ENCODE measurements at regions not wholly inside any gene's neighbourhood (a gene's known extent, or its start where the extent isn't known, plus 50 kb on each side); places are given as distances from the start of the nearest gene placed in this dataset.

GRCh38 chr7:49245062-49245461 is 320.7 kb downstream of the CDC14C start:
- H3K9ac ChIP-seq (ENCODE audit: low read depth in 1 of 2, low read length in 2 of 2): no peak overlapping the region
- 37% methylated on average over 3 of the region's 3 CpGs for WGBS
- no peaks in the 10 kb centered on the region for H3K36me3 ChIP-seq (ENCODE audit: control insufficient read depth in 4 of 4, insufficient read depth in 3 of 4, low read depth in 1 of 4, low read length in 3 of 4)
- no peak for DNase-seq (ENCODE audit: low spot score)
- peaks cover 0 to 3% (median 0%) of the 10 kb centered on the region in 4 donors for H3K27me3 ChIP-seq (ENCODE audit: control insufficient read depth in 4 of 4, insufficient read depth in 4 of 4, low read length in 3 of 4)
- H3K4me1 ChIP-seq (ENCODE audit: control insufficient read depth in 4 of 4, insufficient read depth in 4 of 4, low read length in 3 of 4): no peaks in the 10 kb centered on the region
- no peak overlapping the region for H3K4me3 ChIP-seq (ENCODE audit: low read depth in 1 of 3, low read length in 3 of 3)
- H3K9me3 ChIP-seq (ENCODE audit: control insufficient read depth in 4 of 4, low read length in 3 of 4): peaks cover 0 to 4% (median 0%) of the 10 kb centered on the region in 4 donors
- no peak for TF ChIP-seq RAD21 (IDR thresholded peaks at IDR 0.05)
- no peak for TF ChIP-seq NR2F2 (IDR thresholded peaks at IDR 0.05)
- TF ChIP-seq SP1 (IDR thresholded peaks at IDR 0.05): no peak
- TF ChIP-seq, protein P1, sequence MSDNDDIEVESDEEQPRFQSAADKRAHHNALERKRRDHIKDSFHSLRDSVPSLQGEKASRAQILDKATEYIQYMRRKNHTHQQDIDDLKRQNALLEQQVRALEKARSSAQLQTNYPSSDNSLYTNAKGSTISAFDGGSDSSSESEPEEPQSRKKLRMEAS (IDR thresholded peaks at IDR 0.05): no peak
- no peak for TF ChIP-seq EGR1 (IDR thresholded peaks at IDR 0.05; ENCODE audit: low read depth in 2 of 2)
- no peak overlapping the region for H3K27ac ChIP-seq (ENCODE audit: low read depth in 1 of 2, low read length in 2 of 2)

GRCh38 chr7:49247759-49248158 is 323.4 kb downstream of the CDC14C start:
- H3K36me3 ChIP-seq (ENCODE audit: control insufficient read depth in 4 of 4, insufficient read depth in 3 of 4, low read depth in 1 of 4, low read length in 3 of 4): no peaks in the 10 kb centered on the region
- H3K27ac ChIP-seq (ENCODE audit: low read depth in 1 of 2, low read length in 2 of 2): no peak overlapping the region
- DNase-seq (ENCODE audit: low spot score): no peak
- H3K27me3 ChIP-seq (ENCODE audit: control insufficient read depth in 4 of 4, insufficient read depth in 4 of 4, low read length in 3 of 4): peaks cover 0 to 3% (median 0%) of the 10 kb centered on the region in 4 donors
- H3K4me3 ChIP-seq (ENCODE audit: low read depth in 1 of 3, low read length in 3 of 3): no peak overlapping the region
- no peak overlapping the region for H3K9ac ChIP-seq (ENCODE audit: low read depth in 1 of 2, low read length in 2 of 2)
- no peak for TF ChIP-seq NR2F2 (IDR thresholded peaks at IDR 0.05)
- H3K4me1 ChIP-seq (ENCODE audit: control insufficient read depth in 4 of 4, insufficient read depth in 4 of 4, low read length in 3 of 4): no peaks in the 10 kb centered on the region
- 54% methylated on average over 3 of the region's 3 CpGs for WGBS
- H3K9me3 ChIP-seq (ENCODE audit: control insufficient read depth in 4 of 4, low read length in 3 of 4): peaks cover 0 to 4% (median 0%) of the 10 kb centered on the region in 4 donors

- Histone ChIP-seq H3K27me3 (ENCODE audit: control insufficient read depth in 4 of 4, insufficient read depth in 4 of 4, low read length in 3 of 4) (peaks cover 0 to 5% (median 0%) of the 10 kb centered on the region in 4 donors), H3K9me3 (ENCODE audit: control insufficient read depth in 4 of 4, low read length in 3 of 4) (no peaks in the 10 kb centered on the region), H3K9ac (ENCODE audit: low read depth in 1 of 2, low read length in 2 of 2) (no peak overlapping the region), H3K36me3 (ENCODE audit: control insufficient read depth in 4 of 4, insufficient read depth in 3 of 4, low read depth in 1 of 4, low read length in 3 of 4) (no peaks in the 10 kb centered on the region), H3K4me3 (ENCODE audit: low read depth in 1 of 3, low read length in 3 of 3) (no peak overlapping the region), H3K4me1 (ENCODE audit: control insufficient read depth in 4 of 4, insufficient read depth in 4 of 4, low read length in 3 of 4) (no peaks in the 10 kb centered on the region), H3K27ac (ENCODE audit: low read depth in 1 of 2, low read length in 2 of 2) (no peak overlapping the region)
- WGBS: 62% methylated on average over 3 of the region's 3 CpGs
- TF ChIP-seq RAD21 (IDR thresholded peaks at IDR 0.05) (no peak), RXRA (IDR thresholded peaks at IDR 0.05) (no peak), REST (IDR thresholded peaks at IDR 0.05) (no peak), SP1 (IDR thresholded peaks at IDR 0.05) (no peak), GABPA (IDR thresholded peaks at IDR 0.05 in 1 of 2, conservative IDR thresholded peaks at IDR 0.05 in 1 of 2) (no peak), ZBTB33 (IDR thresholded peaks at IDR 0.05) (no peak), FOXA2 (IDR thresholded peaks at IDR 0.05) (no peak), FOXA1 (IDR thresholded peaks at IDR 0.05) (no peak), EGR1 (IDR thresholded peaks at IDR 0.05; ENCODE audit: low read depth in 2 of 2) (no peak), TAF1 (conservative IDR thresholded peaks at IDR 0.05) (no peak), JUND (IDR thresholded peaks at IDR 0.05) (no peak)
- TF ChIP-seq, protein P1 (IDR thresholded peaks at IDR 0.05): no peak
- DNase-seq (ENCODE audit: low spot score): no peak
Observed at GRCh38 chr7:49255054-49255453, 330.7 kb downstream of the CDC14C start.

Measured in liver (tissue), 7 donors.